Fibroblast of lung (primary cell): ENCODE measurements at regions not wholly inside any gene's neighbourhood (a gene's known extent, or its start where the extent isn't known, plus 50 kb on each side); places are given as distances from the start of the nearest gene placed in this dataset.

Source experiments
- EZH2 ChIP-seq: IDR thresholded peaks from 2 replicates; pipeline ENCODE4 v1.5.1; 2012; ENCODE audit warnings: low read length, control low read depth, mild to moderate bottlenecking; ENCODE audit errors: missing control alignments
- TF ChIP-seq, protein P1 (sequence below), 2 donors: IDR thresholded peaks in 1 of 2; conservative IDR thresholded peaks in 1 of 2; 1 replicate in 1 of 2; 2 replicates in 1 of 2; pipeline ENCODE4 v1.5.1; 2011 to 2012; ENCODE audit warnings: low read length in 2 of 2, control low read depth in 1 of 2, inconsistent platforms in 1 of 2, low read depth in 1 of 2, mild to moderate bottlenecking in 1 of 2

DNA sequence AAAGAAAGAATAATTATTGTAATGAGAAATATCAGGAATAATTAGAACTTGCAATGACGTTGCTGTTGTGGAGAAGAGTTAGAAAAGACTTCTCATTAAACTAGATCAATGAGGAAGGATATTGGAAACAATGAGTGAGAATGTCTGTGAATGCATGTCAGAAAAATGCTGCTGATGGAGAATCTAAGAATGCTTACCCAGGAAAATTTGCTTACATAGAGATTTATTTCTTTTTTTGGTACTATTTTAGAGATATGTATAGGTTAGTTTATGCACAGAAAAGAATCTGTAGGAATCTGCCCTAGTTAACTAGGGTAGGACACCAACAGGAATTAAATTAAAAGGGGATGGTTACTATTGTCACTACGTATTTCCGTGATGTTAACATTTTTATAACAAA is 140.2 kb downstream of the USP31 start:
- TF ChIP-seq, protein P1, sequence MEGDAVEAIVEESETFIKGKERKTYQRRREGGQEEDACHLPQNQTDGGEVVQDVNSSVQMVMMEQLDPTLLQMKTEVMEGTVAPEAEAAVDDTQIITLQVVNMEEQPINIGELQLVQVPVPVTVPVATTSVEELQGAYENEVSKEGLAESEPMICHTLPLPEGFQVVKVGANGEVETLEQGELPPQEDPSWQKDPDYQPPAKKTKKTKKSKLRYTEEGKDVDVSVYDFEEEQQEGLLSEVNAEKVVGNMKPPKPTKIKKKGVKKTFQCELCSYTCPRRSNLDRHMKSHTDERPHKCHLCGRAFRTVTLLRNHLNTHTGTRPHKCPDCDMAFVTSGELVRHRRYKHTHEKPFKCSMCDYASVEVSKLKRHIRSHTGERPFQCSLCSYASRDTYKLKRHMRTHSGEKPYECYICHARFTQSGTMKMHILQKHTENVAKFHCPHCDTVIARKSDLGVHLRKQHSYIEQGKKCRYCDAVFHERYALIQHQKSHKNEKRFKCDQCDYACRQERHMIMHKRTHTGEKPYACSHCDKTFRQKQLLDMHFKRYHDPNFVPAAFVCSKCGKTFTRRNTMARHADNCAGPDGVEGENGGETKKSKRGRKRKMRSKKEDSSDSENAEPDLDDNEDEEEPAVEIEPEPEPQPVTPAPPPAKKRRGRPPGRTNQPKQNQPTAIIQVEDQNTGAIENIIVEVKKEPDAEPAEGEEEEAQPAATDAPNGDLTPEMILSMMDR (conservative IDR thresholded peaks at IDR 0.05 in 1 of 2, IDR thresholded peaks at IDR 0.05 in 1 of 2; ENCODE audit: low read depth in 1 of 2, low read length in 2 of 2), result no peak
- TF ChIP-seq EZH2, result no peak
